ENCODE measurements at regions not wholly inside any gene's neighbourhood (a gene's known extent, or its start where the extent isn't known, plus 50 kb on each side); places are given as distances from the start of the nearest gene placed in this dataset.

DNA sequence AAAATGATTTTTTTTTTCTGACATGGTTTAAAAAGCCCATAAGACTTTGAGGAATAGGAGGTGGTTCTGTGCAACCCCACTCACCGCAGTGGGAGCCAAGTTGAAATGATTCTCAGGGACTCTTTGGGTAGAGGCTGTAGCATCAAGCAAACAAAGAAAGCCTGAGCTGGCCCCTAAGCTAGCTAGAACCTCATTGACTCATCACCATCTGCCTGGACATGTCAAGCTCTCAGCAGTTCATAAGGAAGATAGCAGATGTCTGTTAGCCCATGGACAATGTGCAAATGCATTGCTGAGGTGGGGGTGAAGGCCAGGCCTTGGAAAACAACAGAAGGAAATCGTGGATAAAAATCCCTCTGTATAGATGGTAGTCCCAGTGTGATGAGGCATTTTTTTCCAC, 234.8 kb downstream of the NR2F2 start:
- 86% methylated on average over 1 of the region's 2 CpGs for WGBS (ENCODE audit: insufficient coverage, low lambda C conversion rate)
- H3K4me1 ChIP-seq (ENCODE audit: control insufficient read depth, insufficient read depth, low read length) = no peaks in the 10 kb centered on the region
- DNase-seq = no peak
- H3K4me3 ChIP-seq (ENCODE audit: low read length) = no peak overlapping the region
- no peaks in the 10 kb centered on the region for H3K36me3 ChIP-seq (ENCODE audit: control insufficient read depth, insufficient read depth, low read length)
- H3K27me3 ChIP-seq (ENCODE audit: control insufficient read depth, insufficient read depth, low read length) = peaks cover 4% of the 10 kb centered on the region
- H3K9me3 ChIP-seq (ENCODE audit: control insufficient read depth, low read depth, low read length) = no peaks in the 10 kb centered on the region
- no peak overlapping the region for H3K27ac ChIP-seq (ENCODE audit: low read length)

DNA sequence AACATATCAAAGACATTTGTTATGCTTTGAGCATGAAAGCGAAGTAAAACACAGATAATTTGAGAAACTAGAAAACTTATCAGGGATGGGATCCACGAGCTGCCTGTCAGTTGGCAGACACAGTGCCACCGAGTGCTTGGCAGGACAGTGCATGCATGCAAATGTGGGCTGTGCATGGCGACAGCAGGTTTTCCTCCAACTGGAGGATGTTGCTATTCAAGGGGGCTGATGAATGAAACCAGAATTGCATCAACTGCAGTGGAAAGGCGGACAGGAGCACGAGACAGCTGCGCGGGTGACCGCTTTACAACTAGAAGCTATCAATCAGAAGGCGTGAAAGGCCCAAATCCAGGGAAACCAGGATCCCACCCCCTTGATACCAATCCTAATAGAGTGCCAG, 244.3 kb downstream of the NR2F2 start:
- no peaks in the 10 kb centered on the region for H3K36me3 ChIP-seq (ENCODE audit: control insufficient read depth, insufficient read depth, low read length)
- H3K27ac ChIP-seq (ENCODE audit: low read length) = no peak overlapping the region
- no CpG with 5 or more reads among the region's 10 CpGs for WGBS (ENCODE audit: insufficient coverage, low lambda C conversion rate)
- no peaks in the 10 kb centered on the region for H3K4me1 ChIP-seq (ENCODE audit: control insufficient read depth, insufficient read depth, low read length)
- DNase-seq = no peak
- H3K9me3 ChIP-seq (ENCODE audit: control insufficient read depth, low read depth, low read length) = no peaks in the 10 kb centered on the region
- no peaks in the 10 kb centered on the region for H3K27me3 ChIP-seq (ENCODE audit: control insufficient read depth, insufficient read depth, low read length)
- H3K4me3 ChIP-seq (ENCODE audit: low read length) = no peak overlapping the region

DNA sequence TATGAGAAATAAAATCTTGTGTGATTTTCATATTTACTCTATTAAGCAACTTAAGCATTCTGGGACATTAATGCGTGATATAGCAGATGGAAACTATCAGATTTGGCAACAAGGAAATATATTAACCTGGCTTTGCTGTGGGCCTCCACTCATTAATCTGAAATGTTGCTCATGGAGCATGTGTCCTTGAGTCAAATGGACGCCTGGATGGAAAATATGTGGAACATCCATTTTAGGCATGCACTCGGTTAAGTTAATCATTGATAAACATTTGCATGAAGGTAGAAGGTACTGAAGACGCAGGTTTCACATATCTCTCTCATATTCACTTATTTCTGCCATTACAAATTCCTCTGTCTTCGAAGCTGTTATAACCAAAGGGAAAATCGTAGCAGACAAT, 246.1 kb downstream of the NR2F2 start:
- no peak overlapping the region for H3K27ac ChIP-seq (ENCODE audit: low read length)
- H3K4me1 ChIP-seq (ENCODE audit: control insufficient read depth, insufficient read depth, low read length) = no peaks in the 10 kb centered on the region
- WGBS (ENCODE audit: insufficient coverage, low lambda C conversion rate) = 80% methylated on average over 5 of the region's 6 CpGs
- no peaks in the 10 kb centered on the region for H3K36me3 ChIP-seq (ENCODE audit: control insufficient read depth, insufficient read depth, low read length)
- H3K27me3 ChIP-seq (ENCODE audit: control insufficient read depth, insufficient read depth, low read length) = no peaks in the 10 kb centered on the region
- no peak for DNase-seq
- H3K9me3 ChIP-seq (ENCODE audit: control insufficient read depth, low read depth, low read length) = no peaks in the 10 kb centered on the region
- no peak overlapping the region for H3K4me3 ChIP-seq (ENCODE audit: low read length)

DNA sequence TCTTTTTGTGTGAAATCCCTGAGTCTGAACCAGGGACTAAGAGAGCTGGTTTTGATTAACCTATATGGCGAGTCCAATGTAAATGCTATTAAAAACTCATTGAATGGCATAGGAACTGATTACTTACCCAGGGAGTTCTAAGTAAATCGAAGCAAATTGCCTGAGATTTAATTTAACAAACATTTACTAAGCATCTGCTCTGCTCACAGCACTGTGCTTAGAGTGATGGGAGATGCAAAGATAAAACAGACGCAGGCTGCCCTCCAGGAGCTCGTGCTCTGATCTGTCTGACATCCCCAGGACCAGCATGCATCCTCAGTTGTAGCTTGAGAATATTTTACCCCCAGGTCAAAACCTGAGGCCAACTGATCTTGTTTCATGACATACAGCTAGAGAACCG, 247.9 kb downstream of the NR2F2 start:
- no CpG with 5 or more reads among the region's 5 CpGs for WGBS (ENCODE audit: insufficient coverage, low lambda C conversion rate)
- no peaks in the 10 kb centered on the region for H3K36me3 ChIP-seq (ENCODE audit: control insufficient read depth, insufficient read depth, low read length)
- no peaks in the 10 kb centered on the region for H3K9me3 ChIP-seq (ENCODE audit: control insufficient read depth, low read depth, low read length)
- H3K4me1 ChIP-seq (ENCODE audit: control insufficient read depth, insufficient read depth, low read length) = no peaks in the 10 kb centered on the region
- H3K27me3 ChIP-seq (ENCODE audit: control insufficient read depth, insufficient read depth, low read length) = no peaks in the 10 kb centered on the region
- no peak overlapping the region for H3K4me3 ChIP-seq (ENCODE audit: low read length)
- H3K27ac ChIP-seq (ENCODE audit: low read length) = no peak overlapping the region
- DNase-seq = no peak

DNA sequence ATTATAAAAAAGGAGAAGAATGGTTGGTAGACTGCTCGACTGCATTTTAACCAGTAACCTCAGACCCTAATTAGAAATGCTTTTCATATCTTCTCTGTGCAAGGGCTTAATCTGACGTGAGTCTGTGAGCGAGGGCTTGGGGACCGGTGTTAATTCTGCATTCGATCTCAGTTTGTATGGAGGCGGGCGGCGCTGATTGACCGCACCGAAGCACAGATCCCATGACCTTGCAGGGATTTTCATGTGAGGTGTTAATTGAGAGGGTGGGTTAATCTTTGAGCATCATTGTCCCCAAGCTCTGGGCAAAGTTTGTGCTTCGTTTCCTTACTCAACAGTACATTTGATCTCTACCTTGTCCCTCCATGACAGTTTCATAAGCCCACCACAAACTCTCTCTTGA, 250.9 kb downstream of the NR2F2 start:
- no peaks in the 10 kb centered on the region for H3K36me3 ChIP-seq (ENCODE audit: control insufficient read depth, insufficient read depth, low read length)
- no CpG with 5 or more reads among the region's 11 CpGs for WGBS (ENCODE audit: insufficient coverage, low lambda C conversion rate)
- no peaks in the 10 kb centered on the region for H3K4me1 ChIP-seq (ENCODE audit: control insufficient read depth, insufficient read depth, low read length)
- no peak overlapping the region for H3K4me3 ChIP-seq (ENCODE audit: low read length)
- no peak overlapping the region for H3K27ac ChIP-seq (ENCODE audit: low read length)
- no peaks in the 10 kb centered on the region for H3K27me3 ChIP-seq (ENCODE audit: control insufficient read depth, insufficient read depth, low read length)
- DNase-seq = no peak
- no peaks in the 10 kb centered on the region for H3K9me3 ChIP-seq (ENCODE audit: control insufficient read depth, low read depth, low read length)

DNA sequence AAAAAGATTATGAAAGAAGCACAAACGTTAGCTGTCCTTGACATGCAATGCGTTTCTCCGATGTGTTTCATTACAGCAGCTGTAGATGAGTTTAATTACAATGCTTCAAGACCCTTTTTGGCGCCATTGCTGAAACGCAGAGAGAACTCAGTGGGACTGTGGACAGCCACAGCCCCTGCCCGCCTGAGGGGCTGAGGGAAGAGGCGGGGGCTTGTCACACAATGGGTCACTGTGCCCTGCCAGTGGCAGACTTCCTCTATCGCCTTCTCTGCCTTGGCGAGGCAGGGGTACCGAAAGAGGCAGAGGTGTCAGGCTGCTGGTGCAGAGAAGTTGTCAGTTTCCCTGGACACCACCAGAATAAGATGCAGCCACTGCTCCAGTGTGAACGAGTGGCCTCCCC, 252.0 kb downstream of the NR2F2 start:
- Histone ChIP-seq H3K4me3 (ENCODE audit: low read length) (no peak overlapping the region), H3K36me3 (ENCODE audit: control insufficient read depth, insufficient read depth, low read length) (no peaks in the 10 kb centered on the region), H3K9me3 (ENCODE audit: control insufficient read depth, low read depth, low read length) (no peaks in the 10 kb centered on the region), H3K4me1 (ENCODE audit: control insufficient read depth, insufficient read depth, low read length) (no peaks in the 10 kb centered on the region), H3K27me3 (ENCODE audit: control insufficient read depth, insufficient read depth, low read length) (no peaks in the 10 kb centered on the region), H3K27ac (ENCODE audit: low read length) (no peak overlapping the region)
- no peak for DNase-seq
- WGBS (ENCODE audit: insufficient coverage, low lambda C conversion rate) = 94% methylated on average over 2 of the region's 11 CpGs

DNA sequence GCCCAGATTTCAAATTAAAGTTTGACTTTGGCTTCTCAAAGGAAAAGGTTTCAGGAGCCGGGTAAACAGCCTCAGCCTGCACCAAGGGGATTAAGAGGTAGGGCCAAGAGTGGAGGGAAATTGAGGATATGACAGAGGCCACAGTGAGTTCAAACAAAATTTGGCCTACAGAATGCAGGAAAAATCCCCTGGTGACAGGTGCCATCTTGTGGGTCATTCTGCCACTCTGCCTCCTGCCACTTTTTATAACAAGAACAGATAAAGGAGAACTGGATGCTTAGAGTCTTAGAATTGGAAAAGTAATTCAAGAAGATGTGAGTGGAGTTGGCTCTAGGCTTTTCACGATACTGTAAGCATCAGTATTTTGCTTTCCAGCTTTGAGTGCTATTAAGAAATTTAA, 253.2 kb downstream of the NR2F2 start:
- no peak overlapping the region for H3K4me3 ChIP-seq (ENCODE audit: low read length)
- peaks cover 2% of the 10 kb centered on the region for H3K27me3 ChIP-seq (ENCODE audit: control insufficient read depth, insufficient read depth, low read length)
- no peak for DNase-seq
- WGBS (ENCODE audit: insufficient coverage, low lambda C conversion rate) = no CpG with 5 or more reads among the region's 2 CpGs
- no peak overlapping the region for H3K27ac ChIP-seq (ENCODE audit: low read length)
- H3K36me3 ChIP-seq (ENCODE audit: control insufficient read depth, insufficient read depth, low read length) = no peaks in the 10 kb centered on the region
- H3K4me1 ChIP-seq (ENCODE audit: control insufficient read depth, insufficient read depth, low read length) = no peaks in the 10 kb centered on the region
- no peaks in the 10 kb centered on the region for H3K9me3 ChIP-seq (ENCODE audit: control insufficient read depth, low read depth, low read length)

DNA sequence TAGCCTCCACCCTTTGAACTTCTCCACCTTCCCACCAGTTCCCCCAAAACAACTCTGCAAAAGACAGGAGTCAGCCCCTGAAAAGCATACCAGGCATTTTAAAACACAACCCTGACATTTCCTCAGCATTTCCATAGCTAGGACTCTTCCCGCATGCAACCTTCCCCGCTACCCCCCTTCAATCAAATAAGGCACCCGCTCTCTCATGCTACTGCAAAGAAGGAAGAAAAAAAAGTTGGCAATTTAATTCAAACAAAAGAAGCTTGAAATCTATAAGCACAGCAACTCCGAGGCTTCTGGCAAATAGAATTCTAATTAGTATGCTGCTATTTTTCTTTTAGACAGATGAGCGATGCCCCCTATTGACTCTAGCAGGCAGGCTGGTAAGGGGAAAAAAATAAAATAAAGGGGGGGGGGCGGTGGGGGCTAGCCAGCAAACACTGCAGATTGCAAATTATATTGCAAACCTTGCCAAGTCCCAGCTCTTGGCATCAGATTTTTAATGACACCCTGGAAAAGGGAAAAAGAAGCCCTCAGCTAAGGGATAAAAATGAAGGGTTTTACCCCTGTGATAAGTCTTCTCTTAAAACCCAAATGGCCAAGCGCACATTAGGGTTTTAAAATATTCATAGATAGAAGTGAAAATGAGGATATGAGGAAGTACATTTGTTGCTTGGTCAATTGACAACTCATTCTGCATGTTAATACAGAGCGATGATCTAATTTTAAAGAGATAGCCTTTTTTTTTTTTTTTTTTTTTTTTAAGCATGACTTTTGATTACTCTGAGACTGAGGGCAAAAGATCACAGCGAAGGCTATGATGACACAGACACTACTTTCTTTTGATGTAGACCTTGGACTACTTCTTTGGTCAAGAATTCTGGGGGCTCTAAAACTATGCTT, 255.2 kb downstream of the NR2F2 start:
- H3K27ac ChIP-seq (ENCODE audit: low read length) = no peak overlapping the region
- H3K27me3 ChIP-seq (ENCODE audit: control insufficient read depth, insufficient read depth, low read length) = peaks cover 10% of the 10 kb centered on the region
- H3K4me1 ChIP-seq (ENCODE audit: control insufficient read depth, insufficient read depth, low read length) = no peaks in the 10 kb centered on the region
- no peaks in the 10 kb centered on the region for H3K36me3 ChIP-seq (ENCODE audit: control insufficient read depth, insufficient read depth, low read length)
- peak; percentile 2 to 23 for DNase-seq
- H3K4me3 ChIP-seq (ENCODE audit: low read length) = no peak overlapping the region
- WGBS (ENCODE audit: insufficient coverage, low lambda C conversion rate) = 20% methylated on average over 1 of the region's 9 CpGs
- H3K9me3 ChIP-seq (ENCODE audit: control insufficient read depth, low read depth, low read length) = no peaks in the 10 kb centered on the region

DNA sequence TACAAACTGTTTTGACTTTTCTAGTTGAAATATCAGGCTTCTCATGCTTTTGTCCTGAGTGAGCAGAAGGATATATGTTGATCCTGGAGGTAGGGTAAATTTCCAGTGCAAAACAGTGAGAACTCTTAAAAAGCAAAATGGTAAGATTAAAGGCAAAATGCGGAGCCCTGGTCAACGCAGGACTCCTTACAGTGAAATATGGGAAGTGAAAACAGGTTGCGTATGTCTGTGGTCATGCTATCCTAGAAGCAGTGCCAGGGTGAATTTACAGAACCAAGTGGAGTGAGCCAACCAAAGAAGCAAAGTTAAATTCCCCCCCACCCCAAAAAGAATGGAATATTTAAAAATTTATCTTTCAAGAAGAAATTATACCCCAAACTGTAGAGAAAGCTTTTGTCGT, 256.4 kb downstream of the NR2F2 start:
- Histone ChIP-seq H3K9me3 (ENCODE audit: control insufficient read depth, low read depth, low read length) (no peaks in the 10 kb centered on the region), H3K4me3 (ENCODE audit: low read length) (no peak overlapping the region), H3K4me1 (ENCODE audit: control insufficient read depth, insufficient read depth, low read length) (no peaks in the 10 kb centered on the region), H3K27me3 (ENCODE audit: control insufficient read depth, insufficient read depth, low read length) (peaks cover 15% of the 10 kb centered on the region), H3K36me3 (ENCODE audit: control insufficient read depth, insufficient read depth, low read length) (no peaks in the 10 kb centered on the region), H3K27ac (ENCODE audit: low read length) (no peak overlapping the region)
- 100% methylated on average over 1 of the region's 4 CpGs for WGBS (ENCODE audit: insufficient coverage, low lambda C conversion rate)
- DNase-seq = no peak

DNA sequence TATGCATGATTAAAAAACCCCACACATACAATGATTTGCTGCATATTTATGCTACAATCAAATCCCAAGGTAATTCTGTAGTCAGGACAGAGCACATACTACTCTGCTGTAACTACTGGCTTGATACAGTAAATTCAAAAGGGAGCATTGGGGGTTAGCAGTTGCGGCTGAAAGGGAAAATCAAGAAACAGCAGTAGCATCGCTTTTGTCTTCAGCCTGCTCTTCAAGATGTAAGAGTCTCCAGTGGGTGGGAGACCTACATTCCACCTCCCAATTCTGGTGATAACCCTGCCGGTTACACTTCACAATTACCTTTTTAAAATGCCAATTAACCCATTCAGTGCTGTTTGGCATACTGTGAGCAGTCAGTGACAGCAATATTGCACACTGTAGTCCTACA, 259.4 kb downstream of the NR2F2 start:
- no CpG with 5 or more reads among the region's 3 CpGs for WGBS (ENCODE audit: insufficient coverage, low lambda C conversion rate)
- H3K4me3 ChIP-seq (ENCODE audit: low read length) = no peak overlapping the region
- no peaks in the 10 kb centered on the region for H3K9me3 ChIP-seq (ENCODE audit: control insufficient read depth, low read depth, low read length)
- H3K4me1 ChIP-seq (ENCODE audit: control insufficient read depth, insufficient read depth, low read length) = no peaks in the 10 kb centered on the region
- H3K27me3 ChIP-seq (ENCODE audit: control insufficient read depth, insufficient read depth, low read length) = peaks cover 15% of the 10 kb centered on the region
- no peak for DNase-seq
- no peak overlapping the region for H3K27ac ChIP-seq (ENCODE audit: low read length)
- no peaks in the 10 kb centered on the region for H3K36me3 ChIP-seq (ENCODE audit: control insufficient read depth, insufficient read depth, low read length)

DNA sequence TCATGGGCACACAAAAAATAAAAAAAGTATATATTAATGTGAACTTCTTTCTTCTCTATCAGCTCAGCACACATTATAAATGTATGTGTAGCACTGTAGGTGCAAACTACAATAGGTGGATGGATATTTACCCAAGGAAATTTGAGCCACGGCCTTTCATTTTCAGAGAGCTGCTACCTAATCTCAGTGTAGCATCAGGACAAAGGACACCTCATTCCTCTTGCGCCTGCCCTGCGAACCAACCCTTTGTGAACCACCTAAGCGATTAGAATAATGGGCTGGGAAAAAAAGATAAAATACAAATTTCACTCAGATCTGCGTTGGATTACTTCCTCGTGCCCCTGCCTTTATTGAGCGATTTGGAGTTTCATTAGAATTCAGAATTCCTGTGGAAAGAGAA, 263.2 kb downstream of the NR2F2 start:
- Histone ChIP-seq H3K36me3 (ENCODE audit: control insufficient read depth, insufficient read depth, low read length) (no peaks in the 10 kb centered on the region), H3K27me3 (ENCODE audit: control insufficient read depth, insufficient read depth, low read length) (peaks cover 12% of the 10 kb centered on the region), H3K9me3 (ENCODE audit: control insufficient read depth, low read depth, low read length) (no peaks in the 10 kb centered on the region), H3K4me3 (ENCODE audit: low read length) (no peak overlapping the region), H3K27ac (ENCODE audit: low read length) (no peak overlapping the region), H3K4me1 (ENCODE audit: control insufficient read depth, insufficient read depth, low read length) (no peaks in the 10 kb centered on the region)
- WGBS (ENCODE audit: insufficient coverage, low lambda C conversion rate) = 20% methylated on average over 2 of the region's 7 CpGs
- no peak for DNase-seq

Measured in large intestine (tissue), 3 donors.